Epithelial cell of esophagus (primary cell): ENCODE measurements at regions not wholly inside any gene's neighbourhood (a gene's known extent, or its start where the extent isn't known, plus 50 kb on each side); places are given as distances from the start of the nearest gene placed in this dataset.
A peak's percentile ranks its signal among the peaks of the same experiment; 100 is the strongest.

Source experiments
- DNase-seq: peaks from one replicate; pipeline ENCODE4 v3.0.0; 2010; ENCODE audit warnings: low read depth
- H3K4me3 ChIP-seq: 2 replicates; pipeline ENCODE4 v1.5.1; 2011; ENCODE audit warnings: mild to moderate bottlenecking, low read length, control low read depth
- CTCF ChIP-seq: IDR thresholded peaks from 2 replicates; pipeline ENCODE4 v1.5.1; 2011; ENCODE audit warnings: low read depth, mild to moderate bottlenecking, low read length, control low read depth, inconsistent platforms; ENCODE audit not compliant: insufficient read depth; ENCODE audit errors: missing control alignments

- DNase-seq: peak; percentile 5
- no peak for TF ChIP-seq CTCF
- no peak overlapping the region for H3K4me3 ChIP-seq
Measured at GRCh38 chr18:60471652-60472051, 99.1 kb upstream of the MC4R start.

DNA sequence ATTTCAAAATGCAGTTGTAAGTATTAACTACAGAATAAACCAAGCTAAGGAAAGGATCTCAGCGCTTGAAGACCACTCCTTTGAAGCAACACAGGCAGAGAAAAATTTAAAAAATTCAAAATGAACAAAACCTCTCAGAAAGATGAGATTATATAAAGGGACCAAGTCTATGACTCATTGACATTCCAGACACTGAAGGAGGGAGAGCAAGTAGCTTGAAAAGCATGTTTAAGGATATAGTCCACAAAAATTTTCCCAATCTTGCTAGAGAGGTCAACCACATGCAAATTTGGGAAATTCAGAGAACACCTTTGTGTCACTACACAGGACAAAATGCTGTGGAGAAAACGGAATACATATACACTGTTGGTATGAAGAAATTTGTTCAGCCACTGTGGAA is 112.6 kb upstream of the MC4R start:
- no peak for TF ChIP-seq CTCF
- peak; percentile 8 for DNase-seq
- no peak overlapping the region for H3K4me3 ChIP-seq

GRCh38 chr18:60493066-60493465 is 120.5 kb upstream of the MC4R start:
- no peak overlapping the region for H3K4me3 ChIP-seq
- TF ChIP-seq CTCF: no peak
- no peak for DNase-seq

DNA sequence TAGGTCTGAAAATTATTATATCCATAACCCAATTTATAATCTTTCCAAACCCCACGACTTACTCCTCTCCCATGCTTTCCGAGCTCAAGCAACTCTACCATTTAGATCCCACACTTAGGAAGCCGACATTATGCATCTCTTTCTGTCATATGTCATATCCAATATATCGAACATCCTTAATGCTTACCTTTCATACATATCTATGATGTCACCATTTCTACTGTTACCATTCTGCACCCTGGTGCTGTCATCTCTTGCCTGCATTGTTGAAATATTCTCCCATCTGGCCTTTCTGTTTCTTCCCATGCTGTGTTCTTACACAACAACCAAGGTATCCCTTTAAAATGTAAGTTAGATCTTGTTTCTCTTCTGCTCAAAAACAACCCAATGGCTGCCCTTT is 127.1 kb upstream of the MC4R start:
- no peak for TF ChIP-seq CTCF
- H3K4me3 ChIP-seq: no peak overlapping the region
- no peak for DNase-seq

DNA sequence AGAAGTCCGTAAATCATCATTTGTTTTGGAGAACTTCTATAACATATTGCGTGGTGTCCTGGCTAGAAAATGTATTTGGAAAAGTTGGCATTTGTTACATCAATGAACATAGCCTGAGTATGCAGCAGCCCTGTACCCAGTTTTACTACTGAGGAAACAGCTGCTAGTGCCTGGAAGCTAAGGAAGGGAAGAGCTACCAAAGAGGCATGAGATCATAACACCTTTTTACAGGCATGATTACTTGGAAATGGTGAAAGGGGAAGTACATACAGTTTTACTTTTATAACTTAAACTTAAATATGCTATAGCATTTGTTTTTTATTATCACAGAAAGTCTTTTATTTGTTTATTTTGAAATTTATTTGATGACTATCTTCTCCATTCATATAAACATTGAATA is 128.4 kb upstream of the MC4R start:
- DNase-seq: no peak
- TF ChIP-seq CTCF: no peak
- H3K4me3 ChIP-seq: no peak overlapping the region

- H3K4me3 ChIP-seq: no peak overlapping the region
- TF ChIP-seq CTCF: no peak
- no peak for DNase-seq
Measured at GRCh38 chr18:60502591-60502990, 130.0 kb upstream of the MC4R start.

GRCh38 chr18:60503199-60503598 is 130.6 kb upstream of the MC4R start:
- DNase-seq: no peak
- TF ChIP-seq CTCF: no peak
- H3K4me3 ChIP-seq: no peak overlapping the region
